GM12878 (cell line): ENCODE measurements at regions not wholly inside any gene's neighbourhood (a gene's known extent, or its start where the extent isn't known, plus 50 kb on each side); places are given as distances from the start of the nearest gene placed in this dataset.
"Not testable (repeated sequence)": the region's sequence is repeated elsewhere in the genome, so short reads cannot be mapped to it uniquely, and the experiment has no call there.

ENCODE experiments used
- ATAC-seq: fragments of 200-7000 bp; cut with Tn5 transposase; 3 replicates; pipeline ENCODE4 v1.9.1; 2020; ENCODE audit warnings: mild to moderate bottlenecking, moderate library complexity
- BruUV-seq: library from RNA; stranded (reverse); fragments of 400-500 nt; replicated peaks from 2 replicates; lab custom pipeline; 2021; lab: Mats Ljungman, UMichigan
- CTCF ChIA-PET: fragments of 300-600 bp; sonication (Branson Sonifier 250); formaldehyde crosslinking; extraction: SDS; loops from one replicate; lab custom pipeline; 2021; ENCODE audit warnings: inconsistent platforms; lab: Yijun Ruan, JAX
- POLR2A ChIA-PET: fragments of 350-600 bp; formaldehyde crosslinking; extraction: SDS; loops from one replicate; lab custom pipeline; 2021; ENCODE audit warnings: inconsistent platforms; lab: Charles Lee
- RAD21 ChIA-PET: fragments of 300-600 bp; sonication (Branson Sonifier 250); formaldehyde crosslinking; loops from one replicate; lab custom pipeline; 2023; ENCODE audit warnings: antibody characterized with exemption; ENCODE audit not compliant: unreplicated experiment; lab: Charles Lee
- SMC1A ChIA-PET: fragments of 300-600 bp; sonication (Branson Sonifier 250); formaldehyde crosslinking; loops from one replicate; lab custom pipeline; 2023; ENCODE audit not compliant: unreplicated experiment, uncharacterized antibody; lab: Charles Lee
- DNase-seq: peaks from one replicate; pipeline ENCODE4 v3.0.0-alpha.2; 2011; ENCODE audit warnings: low read depth, low spot score
- FAIRE-seq: peaks from 3 replicates; lab custom pipeline; 2011; peaks lifted over from hg19 to GRCh38; lab: Jason Lieb, UNC
- H2AFZ ChIP-seq: 2 replicates; pipeline ENCODE4 v1.6.0; 2011; ENCODE audit warnings: low read depth, low read length, control low read depth; ENCODE audit not compliant: control insufficient read depth
- H3K27ac ChIP-seq: 2 replicates; pipeline ENCODE4 v1.5.1; 2011; ENCODE audit warnings: control low read depth; ENCODE audit not compliant: control insufficient read depth, insufficient read depth
- H3K27me3 ChIP-seq, 2 experiments: replicated peaks in 1 of 2; 2 replicates each; pipeline versions ENCODE4 v1.6.0 to v1.6.1; 2011; ENCODE audit warnings: low read length in 1 of 2; ENCODE audit not compliant: control insufficient read depth in 2 of 2, insufficient read depth in 2 of 2
- H3K36me3 ChIP-seq, 2 experiments: 2 replicates each; pipeline ENCODE4 v1.5.1; 2011; ENCODE audit warnings: low read length in 1 of 2; ENCODE audit not compliant: control insufficient read depth in 2 of 2, insufficient read depth in 2 of 2
- H3K4me1 ChIP-seq: 2 replicates; pipeline ENCODE4 v1.6.1; 2011; ENCODE audit warnings: mild to moderate bottlenecking, low read length, moderate library complexity, mixed read lengths; ENCODE audit not compliant: control insufficient read depth, insufficient read depth
- H3K4me2 ChIP-seq: 2 replicates; pipeline ENCODE4 v1.6.0; 2011; ENCODE audit warnings: control low read depth; ENCODE audit not compliant: control insufficient read depth, insufficient read depth
- H3K4me3 ChIP-seq: fragments of 200-600 bp; sonication (generic); 2 replicates; pipeline ENCODE4 v1.5.1; 2016
- H3K79me2 ChIP-seq: 2 replicates; pipeline ENCODE4 v1.6.0; 2011; ENCODE audit warnings: low read length; ENCODE audit not compliant: control insufficient read depth, insufficient read depth
- H3K9ac ChIP-seq: 2 replicates; pipeline ENCODE4 v1.8.0; 2011; ENCODE audit warnings: low read length, control low read depth, mixed read lengths; ENCODE audit not compliant: control insufficient read depth, insufficient read depth
- H3K9me3 ChIP-seq: replicated peaks from 3 replicates; pipeline ENCODE4 v1.5.1; 2011; ENCODE audit warnings: mild to moderate bottlenecking, low read length; ENCODE audit not compliant: control insufficient read depth, insufficient read depth
- H4K20me1 ChIP-seq: 2 replicates; pipeline ENCODE4 v1.6.0; 2011; ENCODE audit not compliant: control insufficient read depth, insufficient read depth
- NR2C1 ChIP-seq: fragments of 450-650 bp; IDR thresholded peaks from 2 replicates; pipeline ENCODE4 v1.6.1; 2017; ENCODE audit warnings: antibody characterized with exemption, mild to moderate bottlenecking, moderate library complexity
- PML ChIP-seq: IDR thresholded peaks from 2 replicates; pipeline ENCODE4 v1.6.1; 2012; ENCODE audit warnings: low read length, inconsistent platforms
- RAD21 ChIP-seq: IDR thresholded peaks from 2 replicates; pipeline ENCODE4 v1.6.1; 2011; ENCODE audit warnings: mild to moderate bottlenecking, low read depth, low read length, moderate library complexity; ENCODE audit not compliant: insufficient read depth
- SPI1 ChIP-seq: IDR thresholded peaks from 2 replicates; pipeline ENCODE4 v1.6.1; 2011; ENCODE audit warnings: low read depth, mild to moderate bottlenecking, low read length, moderate library complexity, borderline replicate concordance; ENCODE audit not compliant: insufficient read depth
- YY1 ChIP-seq: IDR thresholded peaks from 2 replicates; pipeline ENCODE4 v1.6.1; 2011; ENCODE audit warnings: low read depth, mild to moderate bottlenecking, low read length
- ZBED1 ChIP-seq: IDR thresholded peaks from 2 replicates; pipeline ENCODE4 v1.6.1; 2016; ENCODE audit warnings: borderline replicate concordance
- ZNF217 ChIP-seq: fragments of 450-650 bp; IDR thresholded peaks from 2 replicates; pipeline ENCODE4 v1.6.1; 2017; ENCODE audit warnings: antibody characterized with exemption, mild to moderate bottlenecking
- WGBS: methylation state at CpG from one replicate; pipeline ENCODE4 v1.1.6; 2016; ENCODE audit warnings: low lambda C conversion rate; ENCODE audit not compliant: insufficient replicate concordance, insufficient coverage; ENCODE audit errors: missing lambda C conversion rate; 5-methylcytosine and 5-hydroxymethylcytosine counted together
- in situ Hi-C: fragments of 300-500 bp; cut with MboI; formaldehyde crosslinking; loops from 9 replicates; pipeline ENCODE4 v1.14.3; 2018; ENCODE audit warnings: mixed read lengths
- intact Hi-C: fragments of 100-400 bp; cut with micrococcal nuclease; formaldehyde crosslinking; loops from one replicate; pipeline ENCODE4 v1.14.2; 2022; ENCODE audit not compliant: unreplicated experiment
- TF ChIP-seq, protein P1 (sequence below): fragments of 450-650 bp; IDR thresholded peaks from 2 replicates; pipeline ENCODE4 v1.6.1; 2018; ENCODE audit warnings: borderline replicate concordance, mild to moderate bottlenecking; ENCODE audit not compliant: partially characterized antibody

DNA sequence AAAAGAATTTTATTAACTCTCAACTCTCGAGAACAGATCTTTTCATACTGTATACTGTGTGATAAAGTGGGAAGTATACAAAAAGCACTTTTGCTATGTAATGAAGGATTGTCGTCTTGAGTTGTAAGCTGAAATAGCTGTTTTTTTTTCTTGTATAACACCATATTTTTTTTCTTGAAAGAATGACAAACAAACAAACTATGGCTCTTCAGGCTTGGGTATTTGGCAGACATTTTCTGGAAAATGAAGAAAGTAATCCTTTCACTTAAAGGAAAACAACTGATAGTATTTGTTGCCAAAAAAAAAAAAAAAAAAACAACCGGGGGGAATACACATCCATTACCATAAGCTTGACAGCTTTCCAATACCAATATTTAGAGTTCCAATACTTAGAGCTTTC lies 230.4 kb downstream of the ICOS start:
- intact Hi-C loops (no loop called here), in situ Hi-C loops (no loop called here)
- POLR2A ChIA-PET, result interaction anchor here (0.6 to 1.2 kb wide), 3 partner anchors 10 to 1009 kb away, joined by 3 to 5 read pairs (median 4); no protein-coding TSS in a partner anchor
- no peak for TF ChIP-seq SPI1
- no peak for TF ChIP-seq NR2C1
- TF ChIP-seq RAD21, result no peak
- TF ChIP-seq YY1, result no peak
- TF ChIP-seq ZBED1, result no peak
- no peak for TF ChIP-seq ZNF217
- TF ChIP-seq PML, result no peak
- TF ChIP-seq, protein P1, sequence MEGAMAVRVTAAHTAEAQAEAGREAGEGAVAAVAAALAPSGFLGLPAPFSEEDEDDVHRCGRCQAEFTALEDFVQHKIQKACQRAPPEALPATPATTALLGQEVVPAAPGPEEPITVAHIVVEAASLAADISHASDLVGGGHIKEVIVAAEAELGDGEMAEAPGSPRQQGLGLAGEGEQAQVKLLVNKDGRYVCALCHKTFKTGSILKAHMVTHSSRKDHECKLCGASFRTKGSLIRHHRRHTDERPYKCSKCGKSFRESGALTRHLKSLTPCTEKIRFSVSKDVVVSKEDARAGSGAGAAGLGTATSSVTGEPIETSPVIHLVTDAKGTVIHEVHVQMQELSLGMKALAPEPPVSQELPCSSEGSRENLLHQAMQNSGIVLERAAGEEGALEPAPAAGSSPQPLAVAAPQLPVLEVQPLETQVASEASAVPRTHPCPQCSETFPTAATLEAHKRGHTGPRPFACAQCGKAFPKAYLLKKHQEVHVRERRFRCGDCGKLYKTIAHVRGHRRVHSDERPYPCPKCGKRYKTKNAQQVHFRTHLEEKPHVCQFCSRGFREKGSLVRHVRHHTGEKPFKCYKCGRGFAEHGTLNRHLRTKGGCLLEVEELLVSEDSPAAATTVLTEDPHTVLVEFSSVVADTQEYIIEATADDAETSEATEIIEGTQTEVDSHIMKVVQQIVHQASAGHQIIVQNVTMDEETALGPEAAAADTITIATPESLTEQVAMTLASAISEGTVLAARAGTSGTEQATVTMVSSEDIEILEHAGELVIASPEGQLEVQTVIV, result no peak
- ATAC-seq (no peak), DNase-seq (no peak), FAIRE-seq (no peak)
- Histone ChIP-seq H3K4me1 (no peaks in the 10 kb centered on the region), H3K27ac (no peak overlapping the region), H3K9ac (no peak overlapping the region), H2AFZ (no peak overlapping the region), H3K27me3 (peaks cover 0 to 3% of the 10 kb centered on the region in 2 experiments), H3K4me2 (no peak overlapping the region), H3K79me2 (no peaks in the 10 kb centered on the region), H3K4me3 (no peak overlapping the region), H4K20me1 (no peaks in the 10 kb centered on the region), H3K36me3 (no peaks in the 10 kb centered on the region), H3K9me3 (no peaks in the 10 kb centered on the region)
- CTCF ChIA-PET, result interaction anchor here (0.9 to 2.2 kb wide), 3 partner anchors 10 to 14 kb away, joined by 3 to 5 read pairs (median 5); no protein-coding TSS in a partner anchor
- WGBS, result 13% methylated on average over 3 of the region's 3 CpGs
- SMC1A ChIA-PET, result interaction anchor here (3.2 kb wide), 1 partner anchor 17 kb away, joined by 6 read pairs; no protein-coding TSS in a partner anchor
- BruUV-seq, result no TSS peak
- RAD21 ChIA-PET, result no interaction called here

DNA sequence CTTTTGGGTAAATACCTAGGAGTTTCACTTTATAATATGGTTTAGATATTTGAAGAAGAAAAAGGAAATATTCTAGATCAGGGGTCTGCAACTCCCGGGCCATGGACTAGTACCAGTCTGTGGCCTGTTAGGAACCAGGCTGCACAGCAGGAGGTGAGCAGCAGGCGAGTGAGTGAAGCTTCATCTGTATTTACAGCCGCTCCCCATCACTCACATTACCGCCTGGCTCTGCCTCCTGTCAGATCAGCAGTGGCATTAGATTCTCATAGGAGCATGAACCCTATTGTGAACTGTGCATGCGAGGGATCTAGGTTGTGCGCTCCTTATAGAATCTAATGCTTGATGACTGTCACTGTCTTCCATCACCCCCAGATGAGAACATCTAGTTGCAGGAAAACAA lies 231.1 kb downstream of the ICOS start:
- CTCF ChIA-PET, result interaction anchor here (0.9 to 2.2 kb wide), 4 partner anchors 9 to 13 kb away, joined by 3 to 5 read pairs (median 5); no protein-coding TSS in a partner anchor
- not testable (repeated sequence) for H3K36me3 ChIP-seq

More for the DNA sequence above, 231.1 kb downstream of the ICOS start:
- intact Hi-C loops, H3K9me3 ChIP-seq, in situ Hi-C loops, ATAC-seq, H2AFZ ChIP-seq, H3K27ac ChIP-seq, RAD21 ChIA-PET, H3K27me3 ChIP-seq, H3K79me2 ChIP-seq, DNase-seq, FAIRE-seq, POLR2A ChIA-PET, BruUV-seq, H4K20me1 ChIP-seq, H3K4me2 ChIP-seq, H3K4me1 ChIP-seq, H3K9ac ChIP-seq, H3K4me3 ChIP-seq: not testable (repeated sequence)
- 62% methylated on average over 6 of the region's 6 CpGs for WGBS
- SMC1A ChIA-PET, result interaction anchor here (1.6 to 3.2 kb wide), 2 partner anchors 10 to 18 kb away, joined by 5 to 6 read pairs; no protein-coding TSS in a partner anchor
